ENCODE measurements at regions not wholly inside any gene's neighbourhood (a gene's known extent, or its start where the extent isn't known, plus 50 kb on each side); places are given as distances from the start of the nearest gene placed in this dataset.

GRCh38 chr22:35192129-35192918, 65.0 kb upstream of the HMGXB4 start:
- H3K9me3 ChIP-seq (ENCODE audit: control insufficient read depth, low read depth, low read length): no peaks in the 10 kb centered on the region
- H3K4me3 Mint-ChIP-seq: no peak overlapping the region
- DNase-seq: no peak

More at GRCh38 chr22:35192129-35192918, 65.0 kb upstream of the HMGXB4 start:
- Histone ChIP-seq H3K79me2 (ENCODE audit: insufficient read depth, low read length) (no peaks in the 10 kb centered on the region), H3K18ac (ENCODE audit: insufficient read length, low read depth, low read length) (no peak overlapping the region), H2BK20ac (ENCODE audit: low read depth, low read length, poor library complexity, severe bottlenecking) (no peak overlapping the region), H3K56ac (ENCODE audit: insufficient read length, low read depth, low read length) (no peak overlapping the region), H4K20me1 (ENCODE audit: control insufficient read depth, insufficient read depth, insufficient read length) (no peaks in the 10 kb centered on the region), H3K23me2 (ENCODE audit: insufficient read length, low read depth, low read length, poor library complexity, severe bottlenecking) (peaks cover 2% of the 10 kb centered on the region), H3T11ph (ENCODE audit: low read length) (no peak overlapping the region), H4K91ac (ENCODE audit: insufficient read length, low read depth, low read length) (no peak overlapping the region), H3K4me1 (ENCODE audit: insufficient read depth, low read length) (no peaks in the 10 kb centered on the region), H2BK5ac (ENCODE audit: insufficient read length, low read length) (no peak overlapping the region), H2BK12ac (ENCODE audit: insufficient read length, low read depth, low read length) (no peak overlapping the region), H3K27me3 (ENCODE audit: insufficient read depth, low read length) (no peaks in the 10 kb centered on the region), H4K8ac (replicated peaks; ENCODE audit: insufficient read length, low read depth, low read length) (no peak overlapping the region), H2AFZ (ENCODE audit: low read length) (no peak overlapping the region), H3K27ac (ENCODE audit: insufficient read length, low read depth, low read length) (no peak overlapping the region), H3K9ac (ENCODE audit: extremely low read depth, insufficient read length, low read length) (no peak overlapping the region), H3K14ac (ENCODE audit: insufficient read depth, low read length) (no peak overlapping the region), H3K4me2 (ENCODE audit: insufficient read depth, insufficient read length, low read length) (no peak overlapping the region), H2AK5ac (ENCODE audit: insufficient read length, low read length) (no peak overlapping the region), H3K4ac (ENCODE audit: low read depth, low read length) (no peak overlapping the region), H2BK120ac (ENCODE audit: low read depth, low read length, poor library complexity, severe bottlenecking) (no peak overlapping the region), H4K5ac (ENCODE audit: insufficient read length, low read depth, low read length) (no peak overlapping the region), H3K79me1 (ENCODE audit: insufficient read depth, low read depth, low read length, poor library complexity, severe bottlenecking) (peaks cover 2% of the 10 kb centered on the region), H2BK15ac (ENCODE audit: low read depth, low read length) (no peak overlapping the region), H3K23ac (ENCODE audit: insufficient read length, low read depth, low read length) (no peak overlapping the region)
- Mint-ChIP-seq H3K4me1 (no peaks in the 10 kb centered on the region), H3K9me3 (peaks cover 6 to 17% of the 10 kb centered on the region in 2 experiments; a peak in 4 of 5 replicates), H3K36me3 (ENCODE audit: insufficient read depth in 1 of 3, low read depth in 3 of 3) (no peaks in the 10 kb centered on the region), H3K27me3 (ENCODE audit: low read depth) (peaks cover 8% of the 10 kb centered on the region), H3K27ac (peak overlapping the region in 1 of 3 experiments; percentile 84; a peak in 1 of 7 replicates)
- no CpG with 5 or more reads among the region's 8 CpGs for WGBS (ENCODE audit: extremely low coverage, insufficient read length, low lambda C conversion rate)
- no peak for TF ChIP-seq CTCF (conservative IDR thresholded peaks at IDR 0.05)
